ENCODE measurements at regions not wholly inside any gene's neighbourhood (a gene's known extent, or its start where the extent isn't known, plus 50 kb on each side); places are given as distances from the start of the nearest gene placed in this dataset.

GRCh38 chr14:34014936-34015335 lies 64.1 kb upstream of the EGLN3 start:
- H3K4me2 ChIP-seq (ENCODE audit: low read length, poor library complexity, severe bottlenecking): no peak overlapping the region
- WGBS: 85% methylated on average over 1 of the region's 3 CpGs
- no peak overlapping the region for H4K8ac ChIP-seq (ENCODE audit: low read length)

DNA sequence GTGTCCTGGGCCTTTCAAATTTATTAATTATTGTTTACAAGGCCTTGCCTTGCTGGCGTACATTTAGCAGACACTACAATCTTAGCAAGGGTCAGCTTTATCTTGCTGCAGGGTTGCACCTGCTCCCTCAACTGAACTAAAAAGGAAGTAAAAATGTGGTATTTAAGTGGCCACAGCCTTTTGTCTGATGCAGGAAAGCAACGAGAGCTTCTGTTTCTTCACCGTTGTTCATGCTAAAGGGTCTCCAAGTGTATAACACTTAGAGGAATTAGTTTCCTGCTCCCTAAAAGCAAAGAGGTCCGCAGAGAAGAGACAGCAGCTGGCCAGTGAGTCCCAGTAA lies 62.8 kb upstream of the EGLN3 start:
- Histone ChIP-seq H2BK5ac (ENCODE audit: low read depth, low read length, poor library complexity, severe bottlenecking) (no peak overlapping the region), H3K23ac (ENCODE audit: low read length in 2 of 2) (no peak overlapping the region), H3K18ac (ENCODE audit: low read depth in 1 of 2, low read length in 2 of 2) (no peak overlapping the region), H2AFZ (ENCODE audit: low read depth, low read length) (no peak overlapping the region), H2BK120ac (ENCODE audit: low read depth, low read length) (no peak overlapping the region), H3K14ac (ENCODE audit: low read length in 2 of 2) (no peak overlapping the region), H3K79me1 (replicated peaks; ENCODE audit: low read length, poor library complexity, severe bottlenecking) (no peaks in the 10 kb centered on the region), H3K9ac (ENCODE audit: low read length) (no peak overlapping the region), H3K36me3 (ENCODE audit: control insufficient read depth in 1 of 2, insufficient read depth in 2 of 2, low read depth in 1 of 2, low read length in 2 of 2) (no peaks in the 10 kb centered on the region), H2BK15ac (ENCODE audit: low read depth, poor library complexity, severe bottlenecking) (no peak overlapping the region), H4K8ac (ENCODE audit: low read length) (no peak overlapping the region), H3K4me1 (ENCODE audit: control insufficient read depth, insufficient read depth, low read depth, low read length) (no peaks in the 10 kb centered on the region), H3K27me3 (ENCODE audit: control insufficient read depth in 1 of 2, insufficient read depth in 1 of 2, low read length in 2 of 2) (peaks cover 0 to 8% of the 10 kb centered on the region in 2 experiments), H3K4ac (ENCODE audit: low read depth in 1 of 2, low read length in 2 of 2) (no peak overlapping the region), H3K27ac (ENCODE audit: low read length, poor library complexity, severe bottlenecking) (no peak overlapping the region), H2BK12ac (ENCODE audit: low read length in 2 of 2) (no peak overlapping the region), H4K91ac (ENCODE audit: low read length) (no peak overlapping the region), H3K4me3 (ENCODE audit: insufficient read depth in 1 of 2, low read depth in 1 of 2, low read length in 2 of 2) (no peak overlapping the region), H3K9me3 (ENCODE audit: control insufficient read depth, low read length) (no peaks in the 10 kb centered on the region), H2AK5ac (ENCODE audit: low read length, severe bottlenecking) (no peak overlapping the region), H3K4me2 (ENCODE audit: low read length, poor library complexity, severe bottlenecking) (no peak overlapping the region)
- WGBS: 87% methylated on average over 4 of the region's 4 CpGs
- no peak for DNase-seq

More at GRCh38 chr14:34014936-34015335, 64.1 kb upstream of the EGLN3 start:
- Histone ChIP-seq H2BK15ac (ENCODE audit: low read depth, poor library complexity, severe bottlenecking) (no peak overlapping the region), H3K79me1 (replicated peaks; ENCODE audit: low read length, poor library complexity, severe bottlenecking) (no peaks in the 10 kb centered on the region), H4K91ac (ENCODE audit: low read length) (no peak overlapping the region), H2BK12ac (ENCODE audit: low read length in 2 of 2) (no peak overlapping the region), H3K4ac (ENCODE audit: low read depth in 1 of 2, low read length in 2 of 2) (no peak overlapping the region), H2AFZ (ENCODE audit: low read depth, low read length) (no peak overlapping the region), H3K36me3 (ENCODE audit: control insufficient read depth in 1 of 2, insufficient read depth in 2 of 2, low read depth in 1 of 2, low read length in 2 of 2) (no peaks in the 10 kb centered on the region), H3K27ac (ENCODE audit: low read length, poor library complexity, severe bottlenecking) (no peak overlapping the region), H3K4me1 (ENCODE audit: control insufficient read depth, insufficient read depth, low read depth, low read length) (no peaks in the 10 kb centered on the region), H2AK5ac (ENCODE audit: low read length, severe bottlenecking) (no peak overlapping the region), H3K14ac (ENCODE audit: low read length in 2 of 2) (no peak overlapping the region), H3K9ac (ENCODE audit: low read length) (no peak overlapping the region), H3K9me3 (ENCODE audit: control insufficient read depth, low read length) (no peaks in the 10 kb centered on the region), H2BK120ac (ENCODE audit: low read depth, low read length) (no peak overlapping the region), H3K18ac (ENCODE audit: low read depth in 1 of 2, low read length in 2 of 2) (no peak overlapping the region), H2BK5ac (ENCODE audit: low read depth, low read length, poor library complexity, severe bottlenecking) (no peak overlapping the region), H3K4me3 (ENCODE audit: insufficient read depth in 1 of 2, low read depth in 1 of 2, low read length in 2 of 2) (no peak overlapping the region), H3K27me3 (ENCODE audit: control insufficient read depth in 1 of 2, insufficient read depth in 1 of 2, low read length in 2 of 2) (peaks cover 0 to 11% of the 10 kb centered on the region in 2 experiments), H3K23ac (ENCODE audit: low read length in 2 of 2) (no peak overlapping the region)
- DNase-seq: no peak

DNA sequence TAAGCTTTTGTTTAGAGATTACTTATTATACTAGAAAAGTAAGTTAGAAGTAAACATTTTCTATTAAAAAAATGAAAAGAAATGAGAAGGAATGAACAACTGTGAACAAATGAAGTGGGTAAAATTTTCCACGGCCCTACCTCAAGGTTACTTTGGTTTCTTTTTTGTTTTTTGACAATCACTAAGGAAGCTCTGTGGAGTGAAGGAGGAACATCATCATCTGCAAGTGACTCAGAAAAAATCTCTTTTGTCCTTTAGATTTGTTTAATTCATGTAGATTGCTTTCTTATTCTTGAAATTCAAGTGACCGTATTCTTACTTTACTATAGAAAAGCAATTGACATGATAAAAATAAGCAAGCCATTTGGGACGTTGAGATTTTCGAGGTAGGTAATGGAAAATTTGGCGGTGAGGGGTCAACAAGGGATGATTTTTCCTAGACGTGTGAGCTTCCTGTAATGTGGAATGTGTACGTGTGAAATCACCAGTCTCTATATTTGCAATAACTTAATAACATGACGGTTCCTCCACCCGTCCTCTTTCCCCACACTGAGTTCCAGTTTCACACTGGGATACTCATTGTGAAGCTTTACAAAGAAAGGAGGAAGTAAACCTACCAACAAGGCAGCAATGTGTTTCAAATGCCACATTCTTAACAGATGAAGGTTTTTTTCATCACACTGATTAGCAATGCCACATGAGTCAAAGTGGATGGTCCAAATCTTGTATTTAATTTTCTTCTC lies 62.3 kb upstream of the EGLN3 start:
- H3K27me3 ChIP-seq (ENCODE audit: control insufficient read depth in 1 of 2, insufficient read depth in 1 of 2, low read length in 2 of 2): peaks cover 0 to 8% of the 10 kb centered on the region in 2 experiments
- no peak overlapping the region for H2BK12ac ChIP-seq (ENCODE audit: low read length in 2 of 2)
- H3K27ac ChIP-seq (ENCODE audit: low read length, poor library complexity, severe bottlenecking): no peak overlapping the region
- no peak overlapping the region for H4K91ac ChIP-seq (ENCODE audit: low read length)
- no peak overlapping the region for H3K18ac ChIP-seq (ENCODE audit: low read depth in 1 of 2, low read length in 2 of 2)
- no peaks in the 10 kb centered on the region for H3K4me1 ChIP-seq (ENCODE audit: control insufficient read depth, insufficient read depth, low read depth, low read length)
- H3K9ac ChIP-seq (ENCODE audit: low read length): no peak overlapping the region
- no peaks in the 10 kb centered on the region for H3K79me1 ChIP-seq (replicated peaks; ENCODE audit: low read length, poor library complexity, severe bottlenecking)
- WGBS: 77% methylated on average over 6 of the region's 9 CpGs
- no peak overlapping the region for H3K23ac ChIP-seq (ENCODE audit: low read length in 2 of 2)
- no peak for DNase-seq
- H3K9me3 ChIP-seq (ENCODE audit: control insufficient read depth, low read length): no peaks in the 10 kb centered on the region
- no peaks in the 10 kb centered on the region for H3K36me3 ChIP-seq (ENCODE audit: control insufficient read depth in 1 of 2, insufficient read depth in 2 of 2, low read depth in 1 of 2, low read length in 2 of 2)
- H2BK5ac ChIP-seq (ENCODE audit: low read depth, low read length, poor library complexity, severe bottlenecking): no peak overlapping the region
- no peak overlapping the region for H2BK15ac ChIP-seq (ENCODE audit: low read depth, poor library complexity, severe bottlenecking)
- no peak overlapping the region for H4K8ac ChIP-seq (ENCODE audit: low read length)
- H3K4ac ChIP-seq (ENCODE audit: low read depth in 1 of 2, low read length in 2 of 2): no peak overlapping the region
- H3K14ac ChIP-seq (ENCODE audit: low read length in 2 of 2): no peak overlapping the region
- no peak overlapping the region for H2AK5ac ChIP-seq (ENCODE audit: low read length, severe bottlenecking)
- no peak overlapping the region for H2BK120ac ChIP-seq (ENCODE audit: low read depth, low read length)
- no peak overlapping the region for H3K4me3 ChIP-seq (ENCODE audit: insufficient read depth in 1 of 2, low read depth in 1 of 2, low read length in 2 of 2)
- no peak overlapping the region for H2AFZ ChIP-seq (ENCODE audit: low read depth, low read length)
- H3K4me2 ChIP-seq (ENCODE audit: low read length, poor library complexity, severe bottlenecking): no peak overlapping the region

- H2AK5ac ChIP-seq (ENCODE audit: low read length, severe bottlenecking): no peak overlapping the region
- no peak overlapping the region for H3K4ac ChIP-seq (ENCODE audit: low read depth in 1 of 2, low read length in 2 of 2)
Observed at GRCh38 chr14:34012369-34012768, 61.5 kb upstream of the EGLN3 start.

More at GRCh38 chr14:34012369-34012768, 61.5 kb upstream of the EGLN3 start:
- Histone ChIP-seq H2BK120ac (ENCODE audit: low read depth, low read length) (no peak overlapping the region), H3K23ac (ENCODE audit: low read length in 2 of 2) (no peak overlapping the region), H2BK15ac (ENCODE audit: low read depth, poor library complexity, severe bottlenecking) (no peak overlapping the region), H3K9me3 (ENCODE audit: control insufficient read depth, low read length) (no peaks in the 10 kb centered on the region), H4K91ac (ENCODE audit: low read length) (no peak overlapping the region), H4K8ac (ENCODE audit: low read length) (no peak overlapping the region), H3K9ac (ENCODE audit: low read length) (no peak overlapping the region), H2BK5ac (ENCODE audit: low read depth, low read length, poor library complexity, severe bottlenecking) (no peak overlapping the region), H2BK12ac (ENCODE audit: low read length in 2 of 2) (no peak overlapping the region), H3K18ac (ENCODE audit: low read depth in 1 of 2, low read length in 2 of 2) (no peak overlapping the region), H3K27ac (ENCODE audit: low read length, poor library complexity, severe bottlenecking) (no peak overlapping the region), H3K27me3 (ENCODE audit: control insufficient read depth in 1 of 2, insufficient read depth in 1 of 2, low read length in 2 of 2) (peaks cover 0 to 8% of the 10 kb centered on the region in 2 experiments), H3K14ac (ENCODE audit: low read length in 2 of 2) (no peak overlapping the region), H3K4me3 (ENCODE audit: insufficient read depth in 1 of 2, low read depth in 1 of 2, low read length in 2 of 2) (no peak overlapping the region), H3K36me3 (ENCODE audit: control insufficient read depth in 1 of 2, insufficient read depth in 2 of 2, low read depth in 1 of 2, low read length in 2 of 2) (no peaks in the 10 kb centered on the region), H3K4me1 (ENCODE audit: control insufficient read depth, insufficient read depth, low read depth, low read length) (no peaks in the 10 kb centered on the region), H2AFZ (ENCODE audit: low read depth, low read length) (no peak overlapping the region), H3K4me2 (ENCODE audit: low read length, poor library complexity, severe bottlenecking) (no peak overlapping the region), H3K79me1 (replicated peaks; ENCODE audit: low read length, poor library complexity, severe bottlenecking) (no peaks in the 10 kb centered on the region)
- 94% methylated on average over 5 of the region's 6 CpGs for WGBS
- DNase-seq: no peak

All from mesenchymal stem cell (in vitro differentiated cells and primary cell).